Karpas-422 (cell line): ENCODE measurements at regions not wholly inside any gene's neighbourhood (a gene's known extent, or its start where the extent isn't known, plus 50 kb on each side); places are given as distances from the start of the nearest gene placed in this dataset.
"Not testable (repeated sequence)": the region's sequence is repeated elsewhere in the genome, so short reads cannot be mapped to it uniquely, and the experiment has no call there.

Source experiments
- DNase-seq: peaks from one replicate; pipeline ENCODE4 v3.0.0-alpha.2; 2015
- H2AFZ ChIP-seq: fragments of 200-600 bp; sonication (generic); 2 replicates; pipeline ENCODE4 v1.6.1; 2014; ENCODE audit warnings: antibody characterized with exemption, low read length, mixed read lengths
- H3K27ac ChIP-seq: fragments of 200-600 bp; sonication (generic); 2 replicates; pipeline ENCODE4 v1.5.1; 2014; ENCODE audit warnings: mild to moderate bottlenecking, low read length, moderate library complexity
- H3K27me3 ChIP-seq: fragments of 200-600 bp; sonication (generic); 2 replicates; pipeline ENCODE4 v1.6.1; 2014; ENCODE audit warnings: low read length, mixed read lengths
- H3K36me3 ChIP-seq: fragments of 200-600 bp; sonication (generic); 2 replicates; pipeline ENCODE4 v1.6.1; 2014; ENCODE audit warnings: low read length, mixed read lengths; ENCODE audit not compliant: insufficient read depth
- H3K4me1 ChIP-seq: fragments of 200-600 bp; sonication (generic); 2 replicates; pipeline ENCODE4 v1.6.1; 2014; ENCODE audit warnings: mild to moderate bottlenecking, low read length, mixed read lengths
- H3K4me2 ChIP-seq: fragments of 200-600 bp; sonication (generic); 2 replicates; pipeline ENCODE4 v1.6.1; 2014; ENCODE audit warnings: low read length, low read depth, mild to moderate bottlenecking; ENCODE audit not compliant: poor library complexity, severe bottlenecking
- H3K4me3 ChIP-seq: fragments of 200-600 bp; sonication (generic); 2 replicates; pipeline ENCODE4 v1.5.1; 2014; ENCODE audit warnings: mild to moderate bottlenecking, antibody characterized with exemption, low read length, mixed read lengths
- H3K79me2 ChIP-seq: fragments of 200-600 bp; sonication (generic); 2 replicates; pipeline ENCODE4 v1.6.1; 2014; ENCODE audit warnings: mild to moderate bottlenecking, low read length, mixed read lengths
- H3K9ac ChIP-seq: fragments of 200-600 bp; sonication (generic); 2 replicates; pipeline ENCODE4 v1.6.0; 2014; ENCODE audit warnings: low read length
- H3K9me2 ChIP-seq: fragments of 200-600 bp; sonication (generic), shearing (Covaris generic); replicated peaks from 2 replicates; pipeline ENCODE4 v1.6.0; 2014; ENCODE audit warnings: mild to moderate bottlenecking, low read length, moderate library complexity; ENCODE audit not compliant: insufficient read depth
- H3K9me3 ChIP-seq: fragments of 300-700, 200-600 bp; sonication (generic); 2 replicates; pipeline ENCODE4 v1.6.1; 2014; ENCODE audit warnings: low read length, mixed read lengths
- H4K20me1 ChIP-seq: fragments of 200-600 bp; sonication (generic); 2 replicates; pipeline ENCODE4 v1.6.1; 2014; ENCODE audit warnings: mild to moderate bottlenecking, antibody characterized with exemption, low read length, low read depth; ENCODE audit not compliant: insufficient read depth

GRCh38 chr2:95709831-95710230 lies 118.0 kb downstream of the TRIM43 start:
- no peaks in the 10 kb centered on the region for H3K79me2 ChIP-seq
- no peaks in the 10 kb centered on the region for H3K36me3 ChIP-seq
- no peaks in the 10 kb centered on the region for H3K4me1 ChIP-seq
- no peaks in the 10 kb centered on the region for H4K20me1 ChIP-seq
- H3K4me2 ChIP-seq: no peak overlapping the region
- H3K9ac ChIP-seq: no peak overlapping the region
- no peaks in the 10 kb centered on the region for H3K9me2 ChIP-seq
- H3K27me3 ChIP-seq: no peaks in the 10 kb centered on the region
- H3K27ac ChIP-seq: no peak overlapping the region
- no peak overlapping the region for H2AFZ ChIP-seq
- no peak for DNase-seq
- no peaks in the 10 kb centered on the region for H3K9me3 ChIP-seq
- H3K4me3 ChIP-seq: no peak overlapping the region

GRCh38 chr2:95713470-95714177 lies 121.8 kb downstream of the TRIM43 start:
- H3K79me2 ChIP-seq, H3K27me3 ChIP-seq, H3K9me3 ChIP-seq, H3K4me3 ChIP-seq, H3K9me2 ChIP-seq, H3K9ac ChIP-seq, H3K27ac ChIP-seq, H3K4me2 ChIP-seq, H3K4me1 ChIP-seq, H4K20me1 ChIP-seq, DNase-seq, H3K36me3 ChIP-seq, H2AFZ ChIP-seq: not testable (repeated sequence)

DNA sequence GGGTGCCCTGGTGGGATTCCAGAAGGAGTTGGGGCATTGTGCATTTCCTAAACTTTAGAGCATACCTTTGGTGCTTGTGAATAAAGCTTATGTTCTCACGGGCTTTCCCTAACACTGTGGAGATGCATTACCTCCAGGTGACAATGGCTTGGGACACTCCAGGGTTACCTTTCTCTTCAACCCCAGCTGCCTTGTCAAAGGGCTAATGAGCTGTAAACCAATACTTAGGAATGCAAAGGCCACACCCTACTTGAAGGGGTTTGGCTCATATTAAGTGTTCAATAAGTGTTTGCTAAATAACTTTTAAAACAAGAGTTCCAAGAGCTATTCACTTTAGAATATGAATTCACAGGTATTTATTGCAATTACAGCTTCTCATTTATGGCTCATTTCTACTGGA lies 122.6 kb downstream of the TRIM43 start:
- not testable (repeated sequence) for DNase-seq, H2AFZ ChIP-seq

DNA sequence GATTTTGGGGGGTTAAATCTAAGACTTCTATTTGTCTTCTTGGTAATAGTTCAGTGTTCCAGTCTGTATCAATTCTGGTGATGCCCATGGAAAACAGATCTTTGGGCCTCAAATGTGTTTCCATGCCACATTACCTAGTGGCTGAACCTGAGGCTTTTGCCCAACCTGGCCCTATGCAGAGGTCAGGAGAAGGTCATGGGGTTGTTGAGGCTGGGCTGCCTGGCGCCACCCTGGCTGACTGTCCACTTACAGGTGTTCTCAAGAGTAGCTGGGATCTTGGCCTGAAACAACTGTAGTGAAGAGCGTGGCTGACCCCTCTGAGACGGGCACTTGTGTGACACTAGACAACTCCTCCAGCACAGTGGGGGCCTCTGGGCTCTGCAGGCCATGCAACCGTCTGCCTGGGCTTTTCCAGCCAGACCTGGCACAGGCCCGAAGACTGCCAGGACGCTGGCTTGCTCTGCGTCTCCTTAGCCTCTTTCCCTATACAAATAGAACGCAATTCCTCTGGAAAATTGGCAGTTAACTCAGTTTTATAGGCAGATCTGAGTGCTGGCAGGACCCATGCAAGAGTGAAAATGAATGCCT lies 127.8 kb downstream of the TRIM43 start:
- Histone ChIP-seq H3K27me3 (no peaks in the 10 kb centered on the region), H3K79me2 (no peaks in the 10 kb centered on the region), H3K4me3 (no peak overlapping the region), H3K36me3 (no peaks in the 10 kb centered on the region), H3K27ac (no peak overlapping the region), H3K4me1 (no peaks in the 10 kb centered on the region), H3K9me2 (no peaks in the 10 kb centered on the region), H3K9me3 (no peaks in the 10 kb centered on the region), H2AFZ (no peak overlapping the region), H3K9ac (no peak overlapping the region), H3K4me2 (no peak overlapping the region), H4K20me1 (no peaks in the 10 kb centered on the region)
- DNase-seq: no peak

More for the DNA sequence above, 122.6 kb downstream of the TRIM43 start:
- H3K4me2 ChIP-seq, H4K20me1 ChIP-seq, H3K4me3 ChIP-seq, H3K79me2 ChIP-seq, H3K36me3 ChIP-seq, H3K27ac ChIP-seq, H3K9ac ChIP-seq, H3K4me1 ChIP-seq, H3K9me2 ChIP-seq, H3K9me3 ChIP-seq, H3K27me3 ChIP-seq: not testable (repeated sequence)

GRCh38 chr2:95721726-95722125 lies 129.9 kb downstream of the TRIM43 start:
- Histone ChIP-seq H3K79me2 (no peaks in the 10 kb centered on the region), H3K27ac (no peak overlapping the region), H3K9me3 (no peaks in the 10 kb centered on the region), H3K36me3 (no peaks in the 10 kb centered on the region), H2AFZ (no peak overlapping the region), H4K20me1 (no peaks in the 10 kb centered on the region), H3K4me2 (no peak overlapping the region), H3K4me1 (no peaks in the 10 kb centered on the region), H3K9me2 (no peaks in the 10 kb centered on the region), H3K4me3 (no peak overlapping the region), H3K27me3 (no peaks in the 10 kb centered on the region), H3K9ac (no peak overlapping the region)
- no peak for DNase-seq

DNA sequence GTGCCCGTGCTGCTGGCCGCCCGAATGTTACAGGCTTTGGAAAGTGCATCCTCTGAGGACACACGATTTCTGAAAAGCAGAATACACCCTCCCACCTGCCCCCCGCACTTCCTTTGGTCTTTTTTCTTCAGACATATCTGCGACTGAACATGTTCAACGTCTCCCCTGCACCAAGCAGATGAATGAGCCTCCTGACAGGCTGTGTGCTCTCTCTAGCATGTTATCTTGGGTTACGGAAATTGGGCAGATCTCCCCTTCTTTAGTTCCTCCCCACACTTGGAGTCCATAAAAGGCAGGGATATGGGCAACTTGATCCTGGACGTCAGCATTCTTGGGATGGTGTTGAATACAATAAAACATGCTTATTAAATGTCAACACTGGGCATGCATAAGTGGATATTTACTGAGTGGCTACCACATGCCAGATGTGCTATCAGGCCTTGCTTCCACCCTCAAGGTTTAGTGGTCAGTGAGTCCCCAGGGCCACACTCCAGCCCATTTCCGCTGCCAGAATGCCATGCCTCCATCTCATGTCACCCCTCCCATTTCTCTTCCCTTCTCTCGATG lies 130.4 kb downstream of the TRIM43 start:
- no peak for DNase-seq
- Histone ChIP-seq H3K27me3 (no peaks in the 10 kb centered on the region), H3K4me1 (no peaks in the 10 kb centered on the region), H2AFZ (no peak overlapping the region), H4K20me1 (no peaks in the 10 kb centered on the region), H3K27ac (no peak overlapping the region), H3K9me3 (no peaks in the 10 kb centered on the region), H3K4me2 (no peak overlapping the region), H3K79me2 (no peaks in the 10 kb centered on the region), H3K9ac (no peak overlapping the region), H3K36me3 (no peaks in the 10 kb centered on the region), H3K9me2 (no peaks in the 10 kb centered on the region), H3K4me3 (no peak overlapping the region)

DNA sequence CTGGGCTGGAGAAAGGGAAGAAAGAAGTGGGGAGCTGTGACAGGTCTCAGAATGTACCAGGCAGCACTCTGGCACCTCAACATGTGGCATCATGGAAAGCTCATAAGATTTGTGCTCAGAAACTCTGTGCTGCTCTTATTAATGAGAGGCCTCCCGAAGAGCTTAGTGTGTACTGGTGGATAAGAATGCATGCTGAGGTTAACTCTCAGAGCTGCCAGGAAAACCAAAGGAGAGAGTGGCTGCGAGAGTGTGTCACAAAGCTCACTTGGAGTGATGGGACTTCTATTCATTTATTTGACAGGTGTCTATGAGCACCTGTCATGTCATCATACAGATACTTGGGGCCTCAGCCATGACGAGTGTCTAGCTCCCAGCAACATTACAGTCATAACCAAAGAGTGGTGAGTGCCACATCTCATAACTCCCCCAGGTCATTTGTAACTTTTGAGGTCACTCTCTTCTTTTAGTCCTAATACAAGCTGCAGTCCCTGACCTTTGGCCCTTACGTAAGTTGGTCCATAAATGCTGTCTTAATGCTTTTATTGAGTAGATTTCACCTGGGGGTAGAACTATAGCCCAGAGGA lies 131.9 kb downstream of the TRIM43 start:
- H2AFZ ChIP-seq, H3K4me1 ChIP-seq, H3K4me3 ChIP-seq, H3K4me2 ChIP-seq, H3K27me3 ChIP-seq, H3K9me3 ChIP-seq, H3K79me2 ChIP-seq, H3K9ac ChIP-seq, DNase-seq, H3K36me3 ChIP-seq, H3K27ac ChIP-seq, H3K9me2 ChIP-seq, H4K20me1 ChIP-seq: not testable (repeated sequence)

GRCh38 chr2:95725191-95725590 lies 133.4 kb downstream of the TRIM43 start:
- not testable (repeated sequence) for H3K9me3 ChIP-seq, H3K4me1 ChIP-seq, DNase-seq, H3K9ac ChIP-seq, H4K20me1 ChIP-seq, H3K79me2 ChIP-seq, H3K9me2 ChIP-seq, H3K27ac ChIP-seq, H3K4me2 ChIP-seq, H2AFZ ChIP-seq, H3K4me3 ChIP-seq, H3K27me3 ChIP-seq, H3K36me3 ChIP-seq
